Thyroid gland (tissue), 4 donors: ENCODE measurements at regions not wholly inside any gene's neighbourhood (a gene's known extent, or its start where the extent isn't known, plus 50 kb on each side); places are given as distances from the start of the nearest gene placed in this dataset.

Experiments used
- DNase-seq, 2 donors: peaks; one replicate each; pipeline ENCODE4 v3.0.0-alpha.2; 2019
- H3K27ac ChIP-seq, 3 donors: fragments of 200-600 bp; sonication (generic); 1 replicate in 2 of 3; 2 replicates in 1 of 3; pipeline ENCODE4 v1.5.1; 2016 to 2019; ENCODE audit warnings: mild to moderate bottlenecking in 1 of 3, moderate library complexity in 1 of 3
- H3K27me3 ChIP-seq: fragments of 200-600 bp; sonication (generic); one replicate; pipeline ENCODE4 v1.5.1; 2019
- H3K36me3 ChIP-seq, 2 donors: fragments of 200-600 bp; sonication (generic); one replicate each; pipeline ENCODE4 v1.5.1; 2016 to 2019
- H3K4me1 ChIP-seq, 2 donors: fragments of 200-600 bp; sonication (generic); one replicate each; pipeline ENCODE4 v1.5.1; 2017 to 2019
- H3K4me3 ChIP-seq, 3 donors: fragments of 200-600 bp; sonication (generic); replicated peaks in 1 of 3; 1 replicate in 2 of 3; 2 replicates in 1 of 3; pipeline ENCODE4 v1.5.1; 2016; ENCODE audit warnings: mild to moderate bottlenecking in 1 of 3
- H3K9me3 ChIP-seq: fragments of 200-600 bp; sonication (generic); one replicate; pipeline ENCODE4 v1.5.1; 2017
- POLR2A ChIP-seq, 2 donors: fragments of 450-650 bp; IDR thresholded peaks; one replicate each; pipeline ENCODE4 v1.6.1; 2017; ENCODE audit warnings: antibody characterized with exemption in 2 of 2, mild to moderate bottlenecking in 2 of 2, moderate library complexity in 1 of 2
- whole genome bisulfite sequencing, 2 donors: methylation state at CpG; one replicate each; pipeline ENCODE4 v1.1.5; 2017; 5-methylcytosine and 5-hydroxymethylcytosine counted together
- intact Hi-C: fragments of 100-400 bp; cut with DNase I; formaldehyde crosslinking; loops from one replicate; pipeline ENCODE4 v1.15.1; 2023
- TF ChIP-seq, protein P1 (sequence below), 6 experiments: fragments of 200-600 bp in 3 of 6; fragments of 450-650 bp in 3 of 6; sonication (generic) in 3 of 6; IDR thresholded peaks; one replicate each; pipeline ENCODE4 v1.5.1; 2016 to 2019; ENCODE audit warnings: antibody characterized with exemption in 6 of 6, mild to moderate bottlenecking in 2 of 6, inconsistent platforms in 1 of 6, moderate library complexity in 1 of 6

GRCh38 chr15:87522997-87523396 is 733.5 kb downstream of the NTRK3 start:
- WGBS, 2 donors: 64 to 84% methylated on average over 1 of the region's 1 CpG
- H3K27ac ChIP-seq: no peak overlapping the region
- H3K4me3 ChIP-seq: no peak overlapping the region
- TF ChIP-seq, protein P1, sequence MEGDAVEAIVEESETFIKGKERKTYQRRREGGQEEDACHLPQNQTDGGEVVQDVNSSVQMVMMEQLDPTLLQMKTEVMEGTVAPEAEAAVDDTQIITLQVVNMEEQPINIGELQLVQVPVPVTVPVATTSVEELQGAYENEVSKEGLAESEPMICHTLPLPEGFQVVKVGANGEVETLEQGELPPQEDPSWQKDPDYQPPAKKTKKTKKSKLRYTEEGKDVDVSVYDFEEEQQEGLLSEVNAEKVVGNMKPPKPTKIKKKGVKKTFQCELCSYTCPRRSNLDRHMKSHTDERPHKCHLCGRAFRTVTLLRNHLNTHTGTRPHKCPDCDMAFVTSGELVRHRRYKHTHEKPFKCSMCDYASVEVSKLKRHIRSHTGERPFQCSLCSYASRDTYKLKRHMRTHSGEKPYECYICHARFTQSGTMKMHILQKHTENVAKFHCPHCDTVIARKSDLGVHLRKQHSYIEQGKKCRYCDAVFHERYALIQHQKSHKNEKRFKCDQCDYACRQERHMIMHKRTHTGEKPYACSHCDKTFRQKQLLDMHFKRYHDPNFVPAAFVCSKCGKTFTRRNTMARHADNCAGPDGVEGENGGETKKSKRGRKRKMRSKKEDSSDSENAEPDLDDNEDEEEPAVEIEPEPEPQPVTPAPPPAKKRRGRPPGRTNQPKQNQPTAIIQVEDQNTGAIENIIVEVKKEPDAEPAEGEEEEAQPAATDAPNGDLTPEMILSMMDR (IDR thresholded peaks at IDR 0.05): no peak
- TF ChIP-seq POLR2A (IDR thresholded peaks at IDR 0.05): no peak
- H3K27me3 ChIP-seq: no peaks in the 10 kb centered on the region
- H3K36me3 ChIP-seq: no peaks in the 10 kb centered on the region
- no peaks in the 10 kb centered on the region for H3K4me1 ChIP-seq
- H3K9me3 ChIP-seq: no peaks in the 10 kb centered on the region
- intact Hi-C loops: no loop called here
- no peak for DNase-seq

GRCh38 chr15:87518957-87519356 is 737.6 kb downstream of the NTRK3 start:
- DNase-seq: no peak
- TF ChIP-seq POLR2A (IDR thresholded peaks at IDR 0.05): no peak
- TF ChIP-seq, protein P1 (IDR thresholded peaks at IDR 0.05): no peak
- no peaks in the 10 kb centered on the region for H3K9me3 ChIP-seq
- no peaks in the 10 kb centered on the region for H3K27me3 ChIP-seq
- H3K36me3 ChIP-seq: no peaks in the 10 kb centered on the region
- no peaks in the 10 kb centered on the region for H3K4me1 ChIP-seq
- H3K4me3 ChIP-seq: no peak overlapping the region
- WGBS, 2 donors: 81 to 87% methylated on average over 3 of the region's 3 CpGs
- intact Hi-C loops: no loop called here
- H3K27ac ChIP-seq: no peak overlapping the region

GRCh38 chr15:87508086-87508485 is 748.5 kb downstream of the NTRK3 start:
- H3K9me3 ChIP-seq: no peaks in the 10 kb centered on the region
- 89 to 92% methylated on average over 2 of the region's 2 CpGs for WGBS, 2 donors
- H3K4me3 ChIP-seq: no peak overlapping the region
- H3K36me3 ChIP-seq: no peaks in the 10 kb centered on the region
- H3K27me3 ChIP-seq: no peaks in the 10 kb centered on the region
- no peaks in the 10 kb centered on the region for H3K4me1 ChIP-seq
- intact Hi-C loops: no loop called here
- DNase-seq: no peak
- H3K27ac ChIP-seq: no peak overlapping the region
- TF ChIP-seq POLR2A (IDR thresholded peaks at IDR 0.05): no peak
- TF ChIP-seq, protein P1 (IDR thresholded peaks at IDR 0.05): no peak

DNA sequence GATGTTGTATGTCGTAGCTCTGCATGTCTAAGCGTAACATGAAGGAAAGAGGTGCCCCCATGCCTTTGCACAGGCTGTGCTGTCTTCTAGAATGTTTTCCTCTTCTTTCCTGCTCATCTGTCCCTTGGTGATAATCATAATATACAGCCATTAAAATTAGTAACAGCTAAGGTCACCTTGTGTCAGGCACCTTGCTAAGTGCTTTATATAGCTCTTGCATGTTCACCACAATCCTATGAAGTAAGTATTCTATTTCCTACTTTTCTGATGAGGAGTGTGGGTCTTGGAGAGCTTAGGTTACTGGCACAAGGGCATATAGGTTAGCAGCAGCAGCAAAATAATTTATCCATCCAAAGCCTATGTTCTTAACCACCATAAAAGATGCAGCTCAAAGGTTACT is 754.4 kb downstream of the NTRK3 start:
- Histone ChIP-seq H3K9me3 (no peaks in the 10 kb centered on the region), H3K27me3 (no peaks in the 10 kb centered on the region), H3K4me1 (no peaks in the 10 kb centered on the region), H3K36me3 (no peaks in the 10 kb centered on the region), H3K4me3 (no peak overlapping the region), H3K27ac (no peak overlapping the region)
- WGBS, 2 donors: 93 to 96% methylated on average over 2 of the region's 2 CpGs
- DNase-seq: no peak
- intact Hi-C loops: no loop called here
- no peak for TF ChIP-seq POLR2A (IDR thresholded peaks at IDR 0.05)
- TF ChIP-seq, protein P1 (IDR thresholded peaks at IDR 0.05): no peak

DNA sequence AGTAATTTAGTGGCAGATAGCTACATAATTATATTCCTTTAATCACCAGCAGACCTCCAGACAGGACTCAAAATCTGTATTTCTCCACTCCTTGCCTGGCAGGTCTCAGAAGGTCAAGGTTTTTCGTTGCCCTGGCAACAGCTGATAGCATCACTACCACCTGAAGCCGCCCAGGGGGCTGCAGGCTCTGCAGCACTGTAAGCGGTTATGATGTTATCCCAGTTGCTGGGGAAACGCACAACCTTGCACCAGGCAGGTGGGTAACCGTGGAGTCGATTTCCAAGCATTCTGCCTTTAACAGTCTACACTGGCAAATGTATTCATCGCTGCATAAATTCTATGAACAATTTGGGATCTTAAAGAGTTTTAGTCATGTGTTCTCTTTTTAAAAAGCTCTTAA is 756.3 kb downstream of the NTRK3 start:
- no peak for DNase-seq
- no peaks in the 10 kb centered on the region for H3K27me3 ChIP-seq
- intact Hi-C loops: no loop called here
- H3K4me3 ChIP-seq: no peak overlapping the region
- no peaks in the 10 kb centered on the region for H3K36me3 ChIP-seq
- H3K4me1 ChIP-seq: no peaks in the 10 kb centered on the region
- 68 to 80% methylated on average over 7 of the region's 7 CpGs for WGBS, 2 donors
- no peaks in the 10 kb centered on the region for H3K9me3 ChIP-seq
- TF ChIP-seq, protein P1 (IDR thresholded peaks at IDR 0.05): no peak
- no peak for TF ChIP-seq POLR2A (IDR thresholded peaks at IDR 0.05)
- no peak overlapping the region for H3K27ac ChIP-seq
